CD4-positive, alpha-beta T cell treated with Interleukin-15 for 1 hour (primary cell): ENCODE measurements at regions not wholly inside any gene's neighbourhood (a gene's known extent, or its start where the extent isn't known, plus 50 kb on each side); places are given as distances from the start of the nearest gene placed in this dataset.

ENCODE experiments used
- DNase-seq: peaks from one replicate; pipeline ENCODE4 v3.0.0-alpha.2; 2020

GRCh38 chr17:33352526-33352925 is 59.4 kb upstream of the ASIC2 start:
- no peak for DNase-seq

GRCh38 chr17:33356266-33356665 is 63.2 kb upstream of the ASIC2 start:
- no peak for DNase-seq

GRCh38 chr17:33363475-33363874 is 70.4 kb upstream of the ASIC2 start:
- no peak for DNase-seq

GRCh38 chr17:33366960-33367359 is 73.9 kb upstream of the ASIC2 start:
- no peak for DNase-seq

GRCh38 chr17:33369149-33369548 is 76.1 kb upstream of the ASIC2 start:
- DNase-seq, result no peak

- DNase-seq, result no peak
Observed at GRCh38 chr17:33369876-33370275, 76.8 kb upstream of the ASIC2 start.

- no peak for DNase-seq
Observed at GRCh38 chr17:33370401-33370800, 77.3 kb upstream of the ASIC2 start.

GRCh38 chr17:33371377-33371776 is 78.3 kb upstream of the ASIC2 start:
- no peak for DNase-seq

- DNase-seq, result no peak
Observed at GRCh38 chr17:33373273-33373672, 80.2 kb upstream of the ASIC2 start.

GRCh38 chr17:33375103-33375502 is 82.0 kb upstream of the ASIC2 start:
- DNase-seq, result no peak

- no peak for DNase-seq
Observed at GRCh38 chr17:33375783-33376182, 82.7 kb upstream of the ASIC2 start.

- no peak for DNase-seq
Observed at GRCh38 chr17:33377837-33378595, 84.9 kb upstream of the ASIC2 start.

GRCh38 chr17:33381201-33381600 is 88.1 kb upstream of the ASIC2 start:
- DNase-seq, result no peak

GRCh38 chr17:33383488-33384023 is 90.5 kb upstream of the ASIC2 start:
- no peak for DNase-seq

GRCh38 chr17:33385133-33385532 is 92.0 kb upstream of the ASIC2 start:
- DNase-seq, result no peak

- DNase-seq, result no peak
Observed at GRCh38 chr17:33385713-33386112, 92.6 kb upstream of the ASIC2 start.

- DNase-seq, result no peak
Observed at GRCh38 chr17:33387406-33387805, 94.3 kb upstream of the ASIC2 start.

GRCh38 chr17:33389504-33390135 is 96.5 kb upstream of the ASIC2 start:
- no peak for DNase-seq

GRCh38 chr17:33390479-33391176 is 97.5 kb upstream of the ASIC2 start:
- no peak for DNase-seq

- DNase-seq, result no peak
Observed at GRCh38 chr17:33396818-33397217, 103.7 kb upstream of the ASIC2 start.

GRCh38 chr17:33398386-33398785 is 105.3 kb upstream of the ASIC2 start:
- no peak for DNase-seq

- DNase-seq, result no peak
Observed at GRCh38 chr17:33401249-33401648, 108.2 kb upstream of the ASIC2 start.

- no peak for DNase-seq
Observed at GRCh38 chr17:33403194-33403593, 110.1 kb upstream of the ASIC2 start.
